Choroid plexus epithelial cell (primary cell): ENCODE measurements at regions not wholly inside any gene's neighbourhood (a gene's known extent, or its start where the extent isn't known, plus 50 kb on each side); places are given as distances from the start of the nearest gene placed in this dataset.

ENCODE experiments used
- DNase-seq: peaks from one replicate; pipeline ENCODE4 v3.0.0-alpha.2; 2010; ENCODE audit warnings: low read depth
- H3K4me3 ChIP-seq: 2 replicates; pipeline ENCODE4 v1.5.1; 2011; ENCODE audit warnings: low read depth, mild to moderate bottlenecking, control low read depth, low read length, moderate library complexity
- CTCF ChIP-seq: conservative IDR thresholded peaks from 2 replicates; pipeline ENCODE4 v1.5.1; 2011; ENCODE audit warnings: low read depth, mild to moderate bottlenecking, control low read depth, inconsistent platforms, low read length, moderate library complexity

DNA sequence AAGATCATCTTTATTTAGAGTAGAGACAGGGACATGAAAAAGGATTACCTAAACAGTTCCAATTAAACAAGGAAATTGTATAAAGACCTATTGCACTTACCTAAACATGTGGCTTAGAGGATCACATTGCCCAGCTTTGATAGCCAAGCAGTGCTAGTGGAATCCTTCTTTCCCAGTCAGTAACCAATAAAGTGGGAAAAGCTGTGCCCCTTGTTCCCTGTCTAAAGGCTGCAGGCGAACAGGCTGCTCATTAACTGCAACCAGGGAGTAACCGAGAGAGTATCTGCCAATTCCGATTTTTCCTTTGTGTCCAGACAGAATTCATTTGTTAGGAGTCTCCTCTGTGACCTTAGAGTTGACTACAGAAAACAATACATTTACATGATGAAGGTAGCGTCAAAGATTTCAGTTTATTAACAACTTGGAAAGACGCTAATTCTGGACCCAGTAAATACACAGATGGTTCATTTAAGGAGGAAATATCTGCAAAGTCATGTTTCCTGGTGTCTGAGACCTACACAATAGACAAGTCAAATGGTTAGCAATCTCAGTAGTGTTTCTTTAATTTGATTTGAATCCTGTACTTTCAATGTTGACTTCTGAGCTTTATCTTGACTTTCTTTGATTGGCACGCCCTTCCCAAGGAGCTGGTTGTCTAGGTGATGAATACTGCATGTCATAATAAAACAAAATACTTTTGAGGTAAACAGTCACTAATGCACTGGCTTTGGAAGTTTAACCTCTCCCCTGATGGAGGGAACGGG, 57.3 kb upstream of the MET start:
- DNase-seq, result no peak
- TF ChIP-seq CTCF, result no peak
- H3K4me3 ChIP-seq, result no peak overlapping the region

DNA sequence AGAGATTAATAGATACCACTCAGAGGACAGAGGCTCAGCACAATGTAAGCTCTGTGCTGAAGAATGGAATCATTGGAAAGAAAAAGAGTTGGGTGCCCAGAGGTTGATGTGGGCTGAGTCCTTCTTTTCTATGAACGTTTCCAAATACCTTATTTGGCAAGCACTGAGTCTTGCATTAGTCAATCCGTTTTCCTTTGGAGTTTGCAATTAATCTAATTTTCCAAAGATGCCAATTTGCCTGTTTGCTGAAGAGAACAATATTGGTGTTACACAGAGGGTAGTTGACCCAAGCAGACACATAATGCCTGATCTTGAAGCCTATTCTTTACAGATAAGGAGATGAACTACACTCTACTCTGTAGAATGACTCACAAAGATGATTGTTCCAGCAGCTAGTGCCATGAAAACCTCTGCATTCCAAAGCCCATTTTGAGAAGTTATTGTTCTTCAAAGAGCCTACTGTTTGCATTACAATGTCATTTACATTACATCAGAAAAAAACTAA, 55.4 kb upstream of the MET start:
- peak; percentile 20 for DNase-seq
- TF ChIP-seq CTCF, result no peak
- no peak overlapping the region for H3K4me3 ChIP-seq

GRCh38 chr7:116617878-116618277, 54.1 kb upstream of the MET start:
- DNase-seq, result no peak
- no peak for TF ChIP-seq CTCF
- H3K4me3 ChIP-seq, result no peak overlapping the region

DNA sequence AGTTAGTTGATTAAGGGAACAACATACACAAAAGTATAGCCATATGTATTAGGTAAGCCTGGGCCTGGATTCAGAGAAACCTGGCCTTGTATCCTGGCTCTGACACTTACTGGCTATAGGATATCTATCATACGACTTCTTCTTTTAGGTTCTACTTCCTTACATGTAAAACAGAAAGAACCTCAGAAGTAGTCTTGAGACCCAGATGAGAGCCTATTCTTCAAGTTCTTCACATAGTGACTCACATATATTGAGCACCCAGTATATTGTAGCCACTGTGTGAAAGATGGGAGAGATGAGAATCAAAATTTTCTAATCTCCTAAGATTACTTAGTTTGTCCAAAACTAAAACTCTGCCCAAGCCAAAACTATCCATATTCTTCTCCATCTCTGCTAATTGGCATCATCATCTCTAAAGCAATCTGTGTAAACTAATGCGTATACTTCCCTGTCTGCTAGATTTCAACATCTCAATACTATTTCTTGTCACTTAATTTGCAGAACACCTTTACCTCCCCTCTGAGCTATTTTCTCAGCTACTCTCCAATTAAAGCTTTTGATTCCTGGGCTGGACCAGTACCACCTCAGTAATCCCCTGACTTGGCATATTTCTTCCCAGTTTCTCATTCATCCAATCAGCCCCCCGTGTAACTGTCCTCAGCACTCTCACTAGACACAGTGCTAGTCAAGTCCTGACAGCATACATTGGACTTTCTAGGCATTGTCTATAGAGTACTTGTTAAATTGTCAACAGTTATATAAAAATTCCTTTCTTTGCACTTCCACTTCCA, 53.5 kb upstream of the MET start:
- no peak overlapping the region for H3K4me3 ChIP-seq
- no peak for DNase-seq
- no peak for TF ChIP-seq CTCF

DNA sequence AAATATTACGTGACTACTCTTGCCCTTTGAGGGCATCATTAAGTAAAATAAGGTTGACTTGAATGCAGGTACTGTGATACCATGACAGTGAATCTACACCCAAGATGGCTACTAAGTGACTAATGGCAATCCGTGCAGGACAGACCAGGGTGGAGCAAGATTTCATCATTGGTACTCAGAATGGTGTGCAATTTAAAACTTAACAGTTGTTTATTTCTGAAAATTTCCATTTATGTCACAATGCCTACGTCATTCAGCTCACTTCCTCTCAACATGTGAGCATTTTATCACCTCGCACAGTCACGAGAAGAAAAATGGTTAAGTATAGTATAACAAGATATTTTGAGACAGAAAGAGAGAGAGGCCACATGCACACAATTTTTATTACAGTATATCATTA, 50.3 kb upstream of the MET start:
- no peak for TF ChIP-seq CTCF
- H3K4me3 ChIP-seq, result no peak overlapping the region
- DNase-seq, result no peak
